ENCODE measurements at regions not wholly inside any gene's neighbourhood (a gene's known extent, or its start where the extent isn't known, plus 50 kb on each side); places are given as distances from the start of the nearest gene placed in this dataset.

- Histone ChIP-seq H3K27me3 (ENCODE audit: insufficient read depth, low read length) (no peaks in the 10 kb centered on the region), H3K36me3 (ENCODE audit: insufficient read depth, low read length) (no peaks in the 10 kb centered on the region), H3K27ac (ENCODE audit: low read depth, low read length) (no peak overlapping the region), H3K4me3 (ENCODE audit: low read length in 2 of 2) (no peak overlapping the region), H3K9me3 (ENCODE audit: control insufficient read depth in 1 of 2, low read length in 2 of 2) (no peaks in the 10 kb centered on the region), H3K4me1 (ENCODE audit: insufficient read depth, low read length) (peaks cover 16% of the 10 kb centered on the region)
- H3K4me3 Mint-ChIP-seq: peak overlapping the region in 5 of 8 donors; percentile 9 to 70 (median 39)
- H3K9me3 Mint-ChIP-seq: peaks cover 0 to 10% (median 3%) of the 10 kb centered on the region in 8 donors
- peaks cover 0 to 4% of the 10 kb centered on the region in 2 donors for H3K27me3 Mint-ChIP-seq
- POLR2A ChIA-PET (ENCODE audit: partially characterized antibody): no interaction called here
- intact Hi-C loops (cut with micrococcal nuclease): no loop called here
- H3K36me3 Mint-ChIP-seq: no peaks in the 10 kb centered on the region
- peaks cover 0 to 8% (median 0%) of the 10 kb centered on the region in 4 donors for H3K4me1 Mint-ChIP-seq
- DNase-seq: peak in 2 of 5 donors; percentile 20 to 25
- CTCF ChIA-PET (ENCODE audit: partially characterized antibody): no interaction called here
- H3K27ac Mint-ChIP-seq: peak overlapping the region in 1 of 7 donors; percentile 66
These were observed 407.2 kb downstream of the EFNA5 start for GRCh38 chr5:107263387-107264018.

GRCh38 chr5:107257885-107258520 is 412.7 kb downstream of the EFNA5 start:
- H3K36me3 ChIP-seq (ENCODE audit: insufficient read depth, low read length): no peaks in the 10 kb centered on the region
- POLR2A ChIA-PET (ENCODE audit: partially characterized antibody): no interaction called here
- peaks cover 0 to 10% (median 4%) of the 10 kb centered on the region in 8 donors for H3K9me3 Mint-ChIP-seq
- no peaks in the 10 kb centered on the region for H3K27me3 ChIP-seq (ENCODE audit: insufficient read depth, low read length)
- no peak for DNase-seq
- intact Hi-C loops (cut with micrococcal nuclease): no loop called here
- H3K4me3 Mint-ChIP-seq: no peak overlapping the region
- no peak overlapping the region for H3K27ac Mint-ChIP-seq
- no peak overlapping the region for H3K27ac ChIP-seq (ENCODE audit: low read depth, low read length)
- CTCF ChIA-PET (ENCODE audit: partially characterized antibody): no interaction called here
- peaks cover 2 to 4% of the 10 kb centered on the region in 2 donors for H3K27me3 Mint-ChIP-seq
- no peaks in the 10 kb centered on the region for H3K36me3 Mint-ChIP-seq
- H3K4me1 Mint-ChIP-seq: no peaks in the 10 kb centered on the region
- H3K4me1 ChIP-seq (ENCODE audit: insufficient read depth, low read length): no peaks in the 10 kb centered on the region
- no peaks in the 10 kb centered on the region for H3K9me3 ChIP-seq (ENCODE audit: control insufficient read depth in 1 of 2, low read length in 2 of 2)
- no peak overlapping the region for H3K4me3 ChIP-seq (ENCODE audit: low read length in 2 of 2)

GRCh38 chr5:107254902-107255234 is 415.9 kb downstream of the EFNA5 start:
- CTCF ChIA-PET (ENCODE audit: partially characterized antibody): interaction anchor here (1.2 kb wide), 1 partner anchor 21 kb away, joined by 3 read pairs; no protein-coding TSS in a partner anchor
- H3K27ac ChIP-seq (ENCODE audit: low read depth, low read length): no peak overlapping the region
- no peaks in the 10 kb centered on the region for H3K9me3 ChIP-seq (ENCODE audit: control insufficient read depth in 1 of 2, low read length in 2 of 2)
- Mint-ChIP-seq H3K4me3 (no peak overlapping the region), H3K9me3 (peaks cover 0 to 7% (median 2%) of the 10 kb centered on the region in 8 donors), H3K4me1 (no peaks in the 10 kb centered on the region), H3K36me3 (no peaks in the 10 kb centered on the region), H3K27ac (no peak overlapping the region), H3K27me3 (peaks cover 0 to 2% of the 10 kb centered on the region in 2 donors)
- no peak overlapping the region for H3K4me3 ChIP-seq (ENCODE audit: low read length in 2 of 2)
- POLR2A ChIA-PET (ENCODE audit: partially characterized antibody): no interaction called here
- H3K4me1 ChIP-seq (ENCODE audit: insufficient read depth, low read length): no peaks in the 10 kb centered on the region
- DNase-seq: no peak
- intact Hi-C loops (cut with micrococcal nuclease): no loop called here
- no peaks in the 10 kb centered on the region for H3K27me3 ChIP-seq (ENCODE audit: insufficient read depth, low read length)
- no peaks in the 10 kb centered on the region for H3K36me3 ChIP-seq (ENCODE audit: insufficient read depth, low read length)

- DNase-seq: no peak
- ChIA-PET CTCF (ENCODE audit: partially characterized antibody) (interaction anchor here (1.2 kb wide), 1 partner anchor 20 kb away, joined by 3 read pairs; no protein-coding TSS in a partner anchor), POLR2A (ENCODE audit: partially characterized antibody) (no interaction called here)
- Mint-ChIP-seq H3K4me3 (no peak overlapping the region), H3K27ac (no peak overlapping the region), H3K36me3 (no peaks in the 10 kb centered on the region), H3K4me1 (no peaks in the 10 kb centered on the region), H3K27me3 (peaks cover 0 to 2% of the 10 kb centered on the region in 2 donors), H3K9me3 (peaks cover 0 to 5% (median under 1%) of the 10 kb centered on the region in 8 donors)
- intact Hi-C loops (cut with micrococcal nuclease): no loop called here
- H3K27me3 ChIP-seq (ENCODE audit: insufficient read depth, low read length): no peaks in the 10 kb centered on the region
- H3K36me3 ChIP-seq (ENCODE audit: insufficient read depth, low read length): no peaks in the 10 kb centered on the region
- H3K4me1 ChIP-seq (ENCODE audit: insufficient read depth, low read length): no peaks in the 10 kb centered on the region
- H3K27ac ChIP-seq (ENCODE audit: low read depth, low read length): no peak overlapping the region
- H3K4me3 ChIP-seq (ENCODE audit: low read length in 2 of 2): no peak overlapping the region
- no peaks in the 10 kb centered on the region for H3K9me3 ChIP-seq (ENCODE audit: control insufficient read depth in 1 of 2, low read length in 2 of 2)
These were observed 416.4 kb downstream of the EFNA5 start for GRCh38 chr5:107254214-107254901.

- intact Hi-C loops (cut with micrococcal nuclease): no loop called here
These were observed 417.5 kb downstream of the EFNA5 start for GRCh38 chr5:107253246-107253645.

GRCh38 chr5:107251151-107251550 is 419.6 kb downstream of the EFNA5 start:
- DNase-seq: no peak
- Mint-ChIP-seq H3K27me3 (no peaks in the 10 kb centered on the region), H3K27ac (no peak overlapping the region), H3K4me3 (no peak overlapping the region), H3K9me3 (peaks cover 0 to 4% (median 0%) of the 10 kb centered on the region in 8 donors), H3K36me3 (no peaks in the 10 kb centered on the region), H3K4me1 (no peaks in the 10 kb centered on the region)
- no peaks in the 10 kb centered on the region for H3K9me3 ChIP-seq (ENCODE audit: control insufficient read depth in 1 of 2, low read length in 2 of 2)
- H3K36me3 ChIP-seq (ENCODE audit: insufficient read depth, low read length): no peaks in the 10 kb centered on the region
- intact Hi-C loops (cut with micrococcal nuclease): no loop called here
- no peaks in the 10 kb centered on the region for H3K4me1 ChIP-seq (ENCODE audit: insufficient read depth, low read length)
- CTCF ChIA-PET (ENCODE audit: partially characterized antibody): no interaction called here
- H3K27ac ChIP-seq (ENCODE audit: low read depth, low read length): no peak overlapping the region
- no peaks in the 10 kb centered on the region for H3K27me3 ChIP-seq (ENCODE audit: insufficient read depth, low read length)
- H3K4me3 ChIP-seq (ENCODE audit: low read length in 2 of 2): no peak overlapping the region
- POLR2A ChIA-PET (ENCODE audit: partially characterized antibody): no interaction called here

More at GRCh38 chr5:107253246-107253645, 417.5 kb downstream of the EFNA5 start:
- H3K4me1 Mint-ChIP-seq: no peaks in the 10 kb centered on the region
- H3K27ac ChIP-seq (ENCODE audit: low read depth, low read length): no peak overlapping the region
- no peak for DNase-seq
- no peaks in the 10 kb centered on the region for H3K9me3 ChIP-seq (ENCODE audit: control insufficient read depth in 1 of 2, low read length in 2 of 2)
- no peaks in the 10 kb centered on the region for H3K36me3 ChIP-seq (ENCODE audit: insufficient read depth, low read length)
- no peak overlapping the region for H3K4me3 Mint-ChIP-seq
- no peak overlapping the region for H3K4me3 ChIP-seq (ENCODE audit: low read length in 2 of 2)
- ChIA-PET POLR2A (ENCODE audit: partially characterized antibody) (no interaction called here), CTCF (ENCODE audit: partially characterized antibody) (no interaction called here)
- no peak overlapping the region for H3K27ac Mint-ChIP-seq
- H3K36me3 Mint-ChIP-seq: no peaks in the 10 kb centered on the region
- no peaks in the 10 kb centered on the region for H3K27me3 ChIP-seq (ENCODE audit: insufficient read depth, low read length)
- H3K27me3 Mint-ChIP-seq: peaks cover 0 to 2% of the 10 kb centered on the region in 2 donors
- H3K9me3 Mint-ChIP-seq: peaks cover 0 to 4% (median under 1%) of the 10 kb centered on the region in 8 donors
- no peaks in the 10 kb centered on the region for H3K4me1 ChIP-seq (ENCODE audit: insufficient read depth, low read length)

GRCh38 chr5:107248066-107248695 is 422.6 kb downstream of the EFNA5 start:
- Histone ChIP-seq H3K36me3 (ENCODE audit: insufficient read depth, low read length) (no peaks in the 10 kb centered on the region), H3K9me3 (ENCODE audit: control insufficient read depth in 1 of 2, low read length in 2 of 2) (no peaks in the 10 kb centered on the region), H3K27ac (ENCODE audit: low read depth, low read length) (no peak overlapping the region), H3K27me3 (ENCODE audit: insufficient read depth, low read length) (no peaks in the 10 kb centered on the region), H3K4me1 (ENCODE audit: insufficient read depth, low read length) (no peaks in the 10 kb centered on the region), H3K4me3 (ENCODE audit: low read length in 2 of 2) (no peak overlapping the region)
- Mint-ChIP-seq H3K4me1 (no peaks in the 10 kb centered on the region), H3K9me3 (peaks cover 0 to 4% (median 0%) of the 10 kb centered on the region in 8 donors), H3K4me3 (no peak overlapping the region), H3K27me3 (peaks cover 0 to 1% of the 10 kb centered on the region in 2 donors), H3K27ac (no peak overlapping the region), H3K36me3 (no peaks in the 10 kb centered on the region)
- intact Hi-C loops (cut with micrococcal nuclease): no loop called here
- DNase-seq: peak in 1 of 5 donors; percentile 3
- ChIA-PET CTCF (ENCODE audit: partially characterized antibody) (interaction anchor here (0.7 kb wide), 1 partner anchor 20 kb away, joined by 3 read pairs; no protein-coding TSS in a partner anchor), POLR2A (ENCODE audit: partially characterized antibody) (no interaction called here)
